Adrenal gland (tissue), 5 donors: ENCODE measurements at regions not wholly inside any gene's neighbourhood (a gene's known extent, or its start where the extent isn't known, plus 50 kb on each side); places are given as distances from the start of the nearest gene placed in this dataset.

ENCODE experiments used
- CTCF ChIP-seq, 6 experiments: fragments of 450-650 bp in 4 of 6; fragments of 200-600 bp in 2 of 6; sonication (generic) in 1 of 6; IDR thresholded peaks; 1 replicate in 5 of 6; 2 replicates in 1 of 6; pipeline versions ENCODE4 v1.5.1 to v1.8.0; 2016 to 2021; ENCODE audit warnings: antibody characterized with exemption in 6 of 6, mild to moderate bottlenecking in 2 of 6, moderate library complexity in 1 of 6
- POLR2A ChIP-seq, 2 donors: fragments of 450-650 bp; IDR thresholded peaks; one replicate each; pipeline ENCODE4 v1.6.1; 2017; ENCODE audit warnings: antibody characterized with exemption in 2 of 2, mild to moderate bottlenecking in 2 of 2, moderate library complexity in 1 of 2
- donor health status: DM: no; HTN: no; CAD: no.

GRCh38 chrX:115373308-115373707 is 83.8 kb downstream of the LUZP4 start:
- TF ChIP-seq CTCF (IDR thresholded peaks at IDR 0.05): no peak
- no peak for TF ChIP-seq POLR2A (IDR thresholded peaks at IDR 0.05)
